H9 (cell line): ENCODE measurements at regions not wholly inside any gene's neighbourhood (a gene's known extent, or its start where the extent isn't known, plus 50 kb on each side); places are given as distances from the start of the nearest gene placed in this dataset.

Experiments
- DNase-seq: peaks from one replicate; pipeline ENCODE4 v3.0.0-alpha.2; 2017
- H2AFZ ChIP-seq: one replicate; pipeline ENCODE4 v1.6.1; 2013; ENCODE audit warnings: mild to moderate bottlenecking, low read length, control low read depth, moderate library complexity
- H2AK5ac ChIP-seq: 2 replicates; pipeline ENCODE4 v1.6.1; 2013; ENCODE audit warnings: low read length, control low read depth, mixed read lengths; ENCODE audit not compliant: insufficient read length
- H2BK120ac ChIP-seq: one replicate; pipeline ENCODE4 v1.6.1; 2013; ENCODE audit warnings: low read depth, mild to moderate bottlenecking, low read length, control low read depth, inconsistent platforms; ENCODE audit not compliant: poor library complexity, severe bottlenecking
- H2BK12ac ChIP-seq: 2 replicates; pipeline ENCODE4 v1.6.1; 2013; ENCODE audit warnings: low read length, control low read depth, mixed read lengths, low read depth; ENCODE audit not compliant: insufficient read length
- H2BK15ac ChIP-seq: 2 replicates; pipeline ENCODE4 v1.6.1; 2013; ENCODE audit warnings: low read depth, low read length, control low read depth
- H2BK20ac ChIP-seq: one replicate; pipeline ENCODE4 v1.6.1; 2013; ENCODE audit warnings: low read depth, mild to moderate bottlenecking, low read length, control low read depth, inconsistent platforms; ENCODE audit not compliant: poor library complexity, severe bottlenecking
- H2BK5ac ChIP-seq: 2 replicates; pipeline ENCODE4 v1.6.1; 2013; ENCODE audit warnings: low read length, control low read depth, mixed read lengths; ENCODE audit not compliant: insufficient read length
- H3K14ac ChIP-seq: 2 replicates; pipeline ENCODE4 v1.6.1; 2013; ENCODE audit warnings: low read length, control low read depth; ENCODE audit not compliant: insufficient read depth
- H3K18ac ChIP-seq: 2 replicates; pipeline ENCODE4 v1.6.1; 2013; ENCODE audit warnings: low read depth, mild to moderate bottlenecking, mixed read lengths, low read length, control low read depth; ENCODE audit not compliant: insufficient read length
- H3K23ac ChIP-seq: 2 replicates; pipeline ENCODE4 v1.6.1; 2013; ENCODE audit warnings: low read length, control low read depth, mixed read lengths, low read depth; ENCODE audit not compliant: insufficient read length
- H3K23me2 ChIP-seq: 2 replicates; pipeline ENCODE4 v1.6.1; 2013; ENCODE audit warnings: low read depth, mild to moderate bottlenecking, mixed read lengths, low read length, control low read depth; ENCODE audit not compliant: insufficient read length, poor library complexity, severe bottlenecking
- H3K27ac ChIP-seq: 2 replicates; pipeline ENCODE4 v1.5.1; 2013; ENCODE audit warnings: low read length, control low read depth, mixed read lengths, low read depth; ENCODE audit not compliant: insufficient read length
- H3K27me3 ChIP-seq: 2 replicates; pipeline ENCODE4 v1.6.1; 2013; ENCODE audit warnings: low read length, control low read depth, inconsistent platforms; ENCODE audit not compliant: insufficient read depth
- H3K4ac ChIP-seq: 2 replicates; pipeline ENCODE4 v1.6.1; 2013; ENCODE audit warnings: low read depth, mild to moderate bottlenecking, control low read depth, inconsistent platforms, low read length, moderate library complexity
- H3K4me1 ChIP-seq: 2 replicates; pipeline ENCODE4 v1.6.1; 2013; ENCODE audit warnings: low read length, control low read depth, inconsistent platforms; ENCODE audit not compliant: insufficient read depth
- H3K4me2 ChIP-seq: 2 replicates; pipeline ENCODE4 v1.6.1; 2013; ENCODE audit warnings: low read length, control low read depth, mixed read lengths; ENCODE audit not compliant: insufficient read length, insufficient read depth
- H3K56ac ChIP-seq: 2 replicates; pipeline ENCODE4 v1.6.1; 2013; ENCODE audit warnings: low read depth, mild to moderate bottlenecking, mixed read lengths, low read length, control low read depth; ENCODE audit not compliant: insufficient read length
- H3K79me1 ChIP-seq: 2 replicates; pipeline ENCODE4 v1.6.1; 2013; ENCODE audit warnings: low read depth, mild to moderate bottlenecking, moderate library complexity, low read length, control low read depth, inconsistent platforms; ENCODE audit not compliant: insufficient read depth, poor library complexity, severe bottlenecking
- H3K79me2 ChIP-seq: 2 replicates; pipeline ENCODE4 v1.6.1; 2013; ENCODE audit warnings: low read length, control low read depth, inconsistent platforms; ENCODE audit not compliant: insufficient read depth
- H3K9ac ChIP-seq: 2 replicates; pipeline ENCODE4 v1.6.1; 2013; ENCODE audit warnings: low read length, control low read depth, mixed read lengths; ENCODE audit not compliant: insufficient read length; ENCODE audit errors: extremely low read depth
- H3K9me3 ChIP-seq: one replicate; pipeline ENCODE4 v1.6.1; 2013; ENCODE audit warnings: low read depth, low read length, inconsistent platforms; ENCODE audit not compliant: control insufficient read depth
- H3T11ph ChIP-seq: one replicate; pipeline ENCODE4 v1.6.1; 2013; ENCODE audit warnings: mild to moderate bottlenecking, low read length, control low read depth, inconsistent platforms
- H4K20me1 ChIP-seq: one replicate; pipeline ENCODE4 v1.6.1; 2013; ENCODE audit not compliant: control insufficient read depth, insufficient read length, insufficient read depth
- H4K5ac ChIP-seq: 2 replicates; pipeline ENCODE4 v1.6.1; 2013; ENCODE audit warnings: low read depth, mild to moderate bottlenecking, mixed read lengths, low read length, control low read depth; ENCODE audit not compliant: insufficient read length
- H4K8ac ChIP-seq: replicated peaks from 2 replicates; pipeline ENCODE4 v1.6.1; 2013; ENCODE audit warnings: low read length, control low read depth, mixed read lengths, low read depth; ENCODE audit not compliant: insufficient read length
- H4K91ac ChIP-seq: 2 replicates; pipeline ENCODE4 v1.6.1; 2013; ENCODE audit warnings: low read depth, mild to moderate bottlenecking, moderate library complexity, mixed read lengths, low read length, control low read depth; ENCODE audit not compliant: insufficient read length
- H3K27ac Mint-ChIP-seq, 3 experiments: 2 replicates in 2 of 3; 3 replicates in 1 of 3; pipeline ENCODE4 v1.8.0; 2020 to 2021; ENCODE audit warnings: mixed read lengths in 3 of 3, mild to moderate bottlenecking in 1 of 3, moderate library complexity in 1 of 3
- H3K27me3 Mint-ChIP-seq: 2 replicates; pipeline ENCODE4 v1.8.0; 2021; ENCODE audit warnings: low read depth, mild to moderate bottlenecking, moderate library complexity, mixed read lengths
- H3K36me3 Mint-ChIP-seq, 3 experiments: 2 replicates in 2 of 3; 3 replicates in 1 of 3; pipeline ENCODE4 v1.8.0; 2020 to 2021; ENCODE audit warnings: low read depth in 3 of 3, mixed read lengths in 3 of 3; ENCODE audit not compliant: insufficient read depth in 1 of 3
- H3K4me1 Mint-ChIP-seq, 2 experiments: 2 replicates each; pipeline ENCODE4 v1.8.0; 2020; ENCODE audit warnings: mixed read lengths in 2 of 2
- H3K4me3 Mint-ChIP-seq, 2 experiments: 2 replicates in 1 of 2; 3 replicates in 1 of 2; pipeline ENCODE4 v1.8.0; 2020 to 2021; ENCODE audit warnings: mild to moderate bottlenecking in 2 of 2, mixed read lengths in 2 of 2, moderate library complexity in 1 of 2
- H3K9me3 Mint-ChIP-seq, 2 experiments: 2 replicates in 1 of 2; 3 replicates in 1 of 2; pipeline ENCODE4 v1.8.0; 2020; ENCODE audit warnings: mild to moderate bottlenecking in 2 of 2, mixed read lengths in 2 of 2, moderate library complexity in 1 of 2
- CTCF ChIP-seq: fragments of 200-600 bp; sonication (generic); conservative IDR thresholded peaks from 3 replicates; pipeline ENCODE4 v1.8.0; 2021; ENCODE audit warnings: antibody characterized with exemption, mild to moderate bottlenecking
- WGBS: extraction: QIAGEN DNeasy Blood & Tissue Kit; methylation state at CpG from one replicate; pipeline ENCODE4 v1.1.7; 2013; ENCODE audit warnings: missing lambda C conversion rate, low lambda C conversion rate, mixed read lengths; ENCODE audit not compliant: insufficient read length; ENCODE audit errors: extremely low coverage; 5-methylcytosine and 5-hydroxymethylcytosine counted together

- H2BK20ac ChIP-seq: no peak overlapping the region
- no peaks in the 10 kb centered on the region for H3K4me1 Mint-ChIP-seq
- no peaks in the 10 kb centered on the region for H3K23me2 ChIP-seq
- H3K27me3 ChIP-seq: no peaks in the 10 kb centered on the region
- H3K27me3 Mint-ChIP-seq: no peaks in the 10 kb centered on the region
- H3K4me3 Mint-ChIP-seq: no peak overlapping the region
- H2BK15ac ChIP-seq: no peak overlapping the region
- no peak overlapping the region for H3K9ac ChIP-seq
- no peaks in the 10 kb centered on the region for H3K9me3 ChIP-seq
- H2BK120ac ChIP-seq: no peak overlapping the region
- no peak overlapping the region for H3K4me2 ChIP-seq
- H4K8ac ChIP-seq: no peak overlapping the region
- H2BK5ac ChIP-seq: no peak overlapping the region
- no peak overlapping the region for H2BK12ac ChIP-seq
- no peaks in the 10 kb centered on the region for H3K79me1 ChIP-seq
- WGBS: no CpG with 5 or more reads among the region's 3 CpGs
- H3K27ac Mint-ChIP-seq: no peak overlapping the region
- H3K14ac ChIP-seq: no peak overlapping the region
- no peak overlapping the region for H4K5ac ChIP-seq
- no peak overlapping the region for H3K4ac ChIP-seq
- no peak overlapping the region for H2AK5ac ChIP-seq
- H4K91ac ChIP-seq: no peak overlapping the region
- no peak for DNase-seq
- no peak overlapping the region for H3K23ac ChIP-seq
- H3K27ac ChIP-seq: no peak overlapping the region
- peaks cover 3 to 11% (median 9%) of the 10 kb centered on the region in 3 experiments; a peak in 6 of 7 replicates for H3K36me3 Mint-ChIP-seq
- H3K4me1 ChIP-seq: no peaks in the 10 kb centered on the region
- H3K79me2 ChIP-seq: no peaks in the 10 kb centered on the region
- H3T11ph ChIP-seq: no peak overlapping the region
- peaks cover 7 to 11% of the 10 kb centered on the region in 2 experiments; a peak in 3 of 5 replicates for H3K9me3 Mint-ChIP-seq
- no peak overlapping the region for H3K56ac ChIP-seq
- H4K20me1 ChIP-seq: no peaks in the 10 kb centered on the region
- H3K18ac ChIP-seq: no peak overlapping the region
- no peak for TF ChIP-seq CTCF
- H2AFZ ChIP-seq: no peak overlapping the region
These were observed 173.0 kb upstream of the PCDH18 start for GRCh38 chr4:137705171-137705783.
